Stimulated activated naive CD8-positive, alpha-beta T cell treated with anti-CD3 and anti-CD28 coated beads, Interleukin-15, Interleukin-2, amounts not matched to agents 100 U/mL and 50 U/mL, for 24 hours (primary cell): ENCODE measurements at regions not wholly inside any gene's neighbourhood (a gene's known extent, or its start where the extent isn't known, plus 50 kb on each side); places are given as distances from the start of the nearest gene placed in this dataset.

ENCODE experiments used
- ATAC-seq: fragments of 150-1000 bp; cut with Tn5 transposase; one replicate; pipeline ENCODE4 v1.10.0; 2021
- DNase-seq: peaks from one replicate; pipeline ENCODE4 v3.0.0; 2021

GRCh38 chr12:58190618-58191017 is 249.3 kb downstream of the ATP23 start:
- ATAC-seq (no peak), DNase-seq (no peak)

GRCh38 chr12:58196971-58197370 is 255.6 kb downstream of the ATP23 start:
- no peak for DNase-seq
- no peak for ATAC-seq

GRCh38 chr12:58202933-58203718 is 261.8 kb downstream of the ATP23 start:
- ATAC-seq (no peak), DNase-seq (no peak)

- ATAC-seq (no peak), DNase-seq (no peak)
These were observed 262.7 kb downstream of the ATP23 start for GRCh38 chr12:58204071-58204470.

GRCh38 chr12:58206876-58207275 is 265.5 kb downstream of the ATP23 start:
- ATAC-seq = no peak
- DNase-seq = no peak

- no peak for ATAC-seq
These were observed 269.8 kb downstream of the ATP23 start for GRCh38 chr12:58211211-58211610.

GRCh38 chr12:58217130-58217529 is 275.8 kb downstream of the ATP23 start:
- ATAC-seq (no peak), DNase-seq (no peak)

More at GRCh38 chr12:58211211-58211610, 269.8 kb downstream of the ATP23 start:
- no peak for DNase-seq

- DNase-seq (no peak), ATAC-seq (no peak)
These were observed 283.3 kb downstream of the ATP23 start for GRCh38 chr12:58224536-58225105.

- DNase-seq (no peak), ATAC-seq (no peak)
These were observed 284.0 kb downstream of the ATP23 start for GRCh38 chr12:58225203-58225877.

GRCh38 chr12:58233886-58234285 is 292.5 kb downstream of the ATP23 start:
- DNase-seq = no peak
- ATAC-seq = no peak

- ATAC-seq (no peak), DNase-seq (no peak)
These were observed 297.0 kb downstream of the ATP23 start for GRCh38 chr12:58238411-58238810.

- DNase-seq (no peak), ATAC-seq (no peak)
These were observed 299.7 kb downstream of the ATP23 start for GRCh38 chr12:58241099-58241498.

- ATAC-seq (no peak), DNase-seq (no peak)
These were observed 301.6 kb downstream of the ATP23 start for GRCh38 chr12:58242796-58243630.

GRCh38 chr12:58247633-58248032 is 306.3 kb downstream of the ATP23 start:
- ATAC-seq (no peak), DNase-seq (no peak)

GRCh38 chr12:58248599-58248998 is 307.2 kb downstream of the ATP23 start:
- ATAC-seq = no peak
- DNase-seq = no peak

- ATAC-seq (no peak), DNase-seq (no peak)
These were observed 308.2 kb downstream of the ATP23 start for GRCh38 chr12:58249610-58250009.

- DNase-seq (no peak), ATAC-seq (no peak)
These were observed 308.7 kb downstream of the ATP23 start for GRCh38 chr12:58250077-58250476.

- ATAC-seq = no peak
- DNase-seq = no peak
These were observed 311.5 kb downstream of the ATP23 start for GRCh38 chr12:58252914-58253313.

GRCh38 chr12:58253663-58254062 is 312.3 kb downstream of the ATP23 start:
- no peak for DNase-seq
- no peak for ATAC-seq

- no peak for ATAC-seq
- DNase-seq = no peak
These were observed 313.2 kb downstream of the ATP23 start for GRCh38 chr12:58254463-58255100.

GRCh38 chr12:58262796-58263195 is 321.4 kb downstream of the ATP23 start:
- ATAC-seq (no peak), DNase-seq (no peak)

GRCh38 chr12:58263816-58264215 is 322.4 kb downstream of the ATP23 start:
- DNase-seq (no peak), ATAC-seq (no peak)
